Erythroblast (primary cell): ENCODE measurements at regions not wholly inside any gene's neighbourhood (a gene's known extent, or its start where the extent isn't known, plus 50 kb on each side); places are given as distances from the start of the nearest gene placed in this dataset.

Experiments used
- GATA1 ChIP-seq: IDR thresholded peaks from 2 replicates; pipeline ENCODE4 v1.6.1; 2011; ENCODE audit warnings: low read depth, mild to moderate bottlenecking, control low read depth, low read length, moderate library complexity
- POLR2A ChIP-seq: IDR thresholded peaks from 2 replicates; pipeline ENCODE4 v1.6.1; 2011; ENCODE audit warnings: mild to moderate bottlenecking, low read length

DNA sequence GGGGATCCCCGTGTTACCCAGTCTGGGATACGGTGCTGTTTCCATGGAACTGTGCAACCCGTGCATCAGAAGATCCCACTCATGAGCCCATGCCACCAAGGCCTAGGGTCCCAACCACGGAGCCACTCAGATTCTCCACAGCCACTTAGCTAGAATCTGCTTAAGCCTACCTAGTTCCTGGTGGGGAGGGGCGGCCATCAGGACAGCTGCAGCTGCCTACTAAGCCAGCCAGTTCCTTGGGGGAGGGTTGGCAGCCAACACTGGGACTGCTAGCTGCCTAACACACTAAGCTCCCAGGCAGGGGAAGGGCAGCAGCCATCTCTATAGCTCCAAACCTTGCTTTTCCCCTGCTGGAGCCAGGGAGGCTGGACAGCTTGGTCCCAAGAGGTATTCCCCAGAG is 549.2 kb upstream of the BRINP3 start:
- TF ChIP-seq POLR2A (no peak), GATA1 (no peak)
